BLaER1 (cell line): ENCODE measurements at regions not wholly inside any gene's neighbourhood (a gene's known extent, or its start where the extent isn't known, plus 50 kb on each side); places are given as distances from the start of the nearest gene placed in this dataset.
"Not testable (repeated sequence)": the region's sequence is repeated elsewhere in the genome, so short reads cannot be mapped to it uniquely, and the experiment has no call there.

Experiments used
- H3K27ac ChIP-seq: shearing (Covaris generic); formaldehyde crosslinking; 2 replicates; pipeline ENCODE4 v1.8.1; 2022
- H3K27me3 ChIP-seq: shearing (Covaris generic); formaldehyde crosslinking; 2 replicates; pipeline ENCODE4 v1.8.1; 2022
- H3K36me3 ChIP-seq: shearing (Covaris generic); formaldehyde crosslinking; 2 replicates; pipeline ENCODE4 v1.8.1; 2022
- H3K4me1 ChIP-seq: shearing (Covaris generic); formaldehyde crosslinking; 2 replicates; pipeline ENCODE4 v1.8.1; 2022
- H3K4me2 ChIP-seq: shearing (Covaris generic); formaldehyde crosslinking; 2 replicates; pipeline ENCODE4 v1.8.1; 2022
- H3K4me3 ChIP-seq: shearing (Covaris generic); formaldehyde crosslinking; 2 replicates; pipeline ENCODE4 v1.8.1; 2022
- H3K9ac ChIP-seq: shearing (Covaris generic); formaldehyde crosslinking; 2 replicates; pipeline ENCODE4 v1.8.1; 2022
- H3K9me3 ChIP-seq: shearing (Covaris generic); formaldehyde crosslinking; 2 replicates; pipeline ENCODE4 v1.8.1; 2022
- H4K20me1 ChIP-seq: shearing (Covaris generic); formaldehyde crosslinking; 2 replicates; pipeline ENCODE4 v1.8.1; 2022
- Cebpa-rat ChIP-seq: shearing (Covaris generic); IDR thresholded peaks from 2 replicates; pipeline ENCODE4 v1.8.1; 2022

DNA sequence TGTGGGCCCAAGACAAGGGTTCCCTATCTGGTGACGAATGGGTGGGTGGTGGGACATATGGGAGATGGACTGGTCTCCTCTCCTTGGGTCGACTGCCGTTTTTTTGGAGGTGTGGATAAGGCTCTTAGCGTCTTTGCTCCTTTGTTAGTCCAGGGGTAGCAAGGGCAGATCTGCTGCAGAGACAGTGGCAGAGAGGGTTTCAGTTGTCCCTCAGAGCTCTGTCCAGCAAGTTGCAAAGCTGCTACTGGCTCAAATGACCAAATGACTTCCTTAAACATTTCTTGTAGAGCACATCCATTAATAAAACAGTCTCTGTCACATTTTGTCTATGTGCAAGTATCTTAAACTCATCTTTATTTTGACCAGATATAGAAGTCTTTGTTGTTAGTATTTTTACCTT, 508.0 kb upstream of the ADGRB3 start:
- Histone ChIP-seq H3K9ac (no peak overlapping the region), H3K36me3 (no peaks in the 10 kb centered on the region), H3K4me3 (no peak overlapping the region), H4K20me1 (no peaks in the 10 kb centered on the region), H3K9me3 (peaks cover 13% of the 10 kb centered on the region), H3K4me2 (no peak overlapping the region), H3K27me3 (no peaks in the 10 kb centered on the region), H3K27ac (no peak overlapping the region), H3K4me1 (peaks cover 6% of the 10 kb centered on the region; the same call in 1 of the 2 replicates)
- no peak for TF ChIP-seq Cebpa-rat

DNA sequence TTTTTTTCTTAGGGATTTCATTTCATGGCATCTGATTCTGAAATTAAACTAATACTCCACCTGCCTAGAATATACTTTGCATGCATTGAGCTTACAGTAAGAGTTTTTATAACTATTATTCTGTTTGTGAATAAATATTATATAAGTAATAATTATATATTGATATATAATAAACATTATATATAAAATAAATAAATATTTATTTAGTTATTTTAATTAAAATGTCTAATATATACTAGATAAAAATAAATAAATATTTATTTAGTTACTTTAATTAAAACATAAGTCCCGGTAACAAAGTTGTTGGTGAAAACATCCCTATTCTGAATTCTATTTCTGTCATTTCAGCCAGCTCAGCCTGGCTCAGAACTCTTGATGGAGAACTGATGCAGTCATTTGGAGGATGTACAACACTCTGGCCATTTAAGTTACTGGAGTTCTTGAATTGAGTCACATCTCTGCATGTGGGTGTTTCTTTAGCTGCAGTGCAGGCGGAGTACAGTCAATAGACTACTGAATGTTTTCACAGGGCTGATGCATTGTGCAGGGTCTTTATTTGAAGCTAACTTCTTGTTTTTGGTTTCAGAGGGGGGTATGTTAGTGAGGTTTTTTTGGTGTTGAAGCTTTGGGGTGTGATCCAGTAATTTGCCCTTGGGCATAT, 508.9 kb upstream of the ADGRB3 start:
- no peak overlapping the region for H3K9ac ChIP-seq
- no peaks in the 10 kb centered on the region for H3K36me3 ChIP-seq
- no peaks in the 10 kb centered on the region for H3K27me3 ChIP-seq
- H3K9me3 ChIP-seq: peaks cover 22% of the 10 kb centered on the region
- no peak overlapping the region for H3K27ac ChIP-seq
- H4K20me1 ChIP-seq: no peaks in the 10 kb centered on the region
- H3K4me2 ChIP-seq: no peak overlapping the region
- peaks cover 6% of the 10 kb centered on the region; the same call in 1 of the 2 replicates for H3K4me1 ChIP-seq
- no peak overlapping the region for H3K4me3 ChIP-seq
- no peak for TF ChIP-seq Cebpa-rat

DNA sequence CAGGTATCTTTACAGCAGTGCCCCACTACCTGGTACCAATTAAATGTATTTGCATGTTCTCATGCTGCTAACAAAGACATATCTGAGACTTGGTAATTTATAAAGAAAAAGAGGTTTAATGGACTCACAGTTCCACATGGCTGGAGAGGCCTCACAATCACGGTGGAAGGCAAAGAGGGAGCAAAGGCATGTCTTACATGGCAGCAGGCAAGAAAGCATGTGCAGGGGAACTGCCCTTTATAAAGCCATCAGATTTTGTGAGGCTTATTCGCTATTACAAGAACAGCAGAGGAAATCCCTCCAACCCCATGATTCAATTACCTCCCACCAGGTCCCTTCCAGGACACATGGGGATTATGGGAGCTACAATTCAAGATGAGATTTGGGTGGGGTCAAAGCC, 512.1 kb upstream of the ADGRB3 start:
- H3K27ac ChIP-seq, H3K27me3 ChIP-seq, H3K4me1 ChIP-seq, H4K20me1 ChIP-seq, H3K36me3 ChIP-seq, H3K4me3 ChIP-seq, H3K4me2 ChIP-seq, H3K9ac ChIP-seq: not testable (repeated sequence)
- peaks cover 27% of the 10 kb centered on the region for H3K9me3 ChIP-seq

DNA sequence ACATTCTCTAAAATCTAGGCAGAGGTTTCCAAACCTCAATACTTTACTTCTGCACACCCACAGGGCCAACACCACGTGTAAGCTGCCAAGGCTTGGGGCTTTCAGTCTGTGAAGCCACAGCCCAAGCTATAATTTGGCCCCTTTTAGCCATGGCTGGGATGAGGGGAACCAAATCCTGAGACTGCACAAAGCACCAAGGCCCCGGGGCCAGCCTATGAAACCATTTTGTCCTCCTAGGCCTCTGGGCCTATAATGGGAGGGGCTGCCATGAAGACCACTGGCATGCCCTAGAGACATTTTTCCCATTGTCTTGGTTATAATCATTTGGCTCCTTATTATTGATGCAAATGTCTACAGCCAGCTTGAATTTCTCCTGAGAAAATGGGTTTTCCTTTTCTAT, 513.0 kb upstream of the ADGRB3 start:
- Histone ChIP-seq H3K27ac (no peak overlapping the region), H3K36me3 (no peaks in the 10 kb centered on the region), H3K9ac (no peak overlapping the region), H3K27me3 (no peaks in the 10 kb centered on the region), H3K4me2 (no peak overlapping the region), H3K9me3 (peaks cover 27% of the 10 kb centered on the region), H3K4me1 (no peaks in the 10 kb centered on the region), H3K4me3 (no peak overlapping the region), H4K20me1 (no peaks in the 10 kb centered on the region)
- no peak for TF ChIP-seq Cebpa-rat

DNA sequence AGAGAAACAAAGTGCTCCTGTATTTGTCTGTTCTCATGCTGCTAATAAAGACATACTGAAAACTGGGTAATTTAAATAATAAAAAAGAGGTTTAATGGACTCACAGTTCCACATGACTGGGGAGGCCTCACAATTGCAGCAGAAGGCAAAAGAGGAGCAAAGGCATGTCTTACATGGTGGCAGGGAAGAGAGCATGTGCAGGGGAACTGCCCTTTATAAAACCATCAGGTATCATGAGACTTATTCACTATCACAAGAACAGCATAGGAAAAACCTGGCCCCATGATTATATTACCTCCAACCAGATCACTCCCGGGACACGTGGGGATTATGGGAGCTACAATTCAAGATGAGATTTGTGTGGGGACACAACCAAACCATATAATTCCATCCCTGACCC, 514.1 kb upstream of the ADGRB3 start:
- not testable (repeated sequence) for H3K4me3 ChIP-seq, H4K20me1 ChIP-seq, H3K9ac ChIP-seq, H3K27me3 ChIP-seq, H3K4me1 ChIP-seq, H3K4me2 ChIP-seq, H3K27ac ChIP-seq, H3K36me3 ChIP-seq
- peaks cover 27% of the 10 kb centered on the region for H3K9me3 ChIP-seq

DNA sequence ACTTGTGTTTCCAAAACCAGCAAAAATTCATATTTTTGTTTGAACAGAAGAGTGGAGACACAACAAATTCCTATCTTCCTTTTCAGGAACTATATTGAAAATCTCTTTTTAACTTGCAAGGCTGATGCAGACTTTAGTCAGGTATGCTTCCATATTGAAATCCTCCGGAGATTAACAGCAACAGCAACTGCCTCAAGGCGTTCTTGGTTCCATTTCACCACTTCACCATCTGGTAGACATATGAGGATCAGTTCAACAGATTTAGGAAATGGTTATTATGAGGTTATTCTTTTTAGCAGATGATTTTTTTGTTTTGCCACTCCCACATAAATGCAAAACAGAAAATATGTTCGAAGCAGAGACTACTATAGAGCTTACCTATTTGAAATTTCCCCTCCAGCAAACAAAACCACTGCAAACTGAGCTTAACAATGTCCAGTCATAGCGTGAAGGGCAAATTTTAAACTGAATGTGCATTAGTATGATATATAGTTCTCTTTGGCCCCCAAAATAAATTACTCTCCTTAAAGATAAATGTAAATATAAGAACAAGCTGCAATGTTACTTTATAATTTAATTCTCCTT, 520.5 kb upstream of the ADGRB3 start:
- Histone ChIP-seq H3K27me3 (no peaks in the 10 kb centered on the region), H3K4me3 (no peak overlapping the region), H3K4me2 (no peak overlapping the region), H3K36me3 (no peaks in the 10 kb centered on the region), H4K20me1 (no peaks in the 10 kb centered on the region), H3K27ac (no peak overlapping the region), H3K9ac (no peak overlapping the region), H3K4me1 (no peaks in the 10 kb centered on the region), H3K9me3 (no peaks in the 10 kb centered on the region)
- no peak for TF ChIP-seq Cebpa-rat

DNA sequence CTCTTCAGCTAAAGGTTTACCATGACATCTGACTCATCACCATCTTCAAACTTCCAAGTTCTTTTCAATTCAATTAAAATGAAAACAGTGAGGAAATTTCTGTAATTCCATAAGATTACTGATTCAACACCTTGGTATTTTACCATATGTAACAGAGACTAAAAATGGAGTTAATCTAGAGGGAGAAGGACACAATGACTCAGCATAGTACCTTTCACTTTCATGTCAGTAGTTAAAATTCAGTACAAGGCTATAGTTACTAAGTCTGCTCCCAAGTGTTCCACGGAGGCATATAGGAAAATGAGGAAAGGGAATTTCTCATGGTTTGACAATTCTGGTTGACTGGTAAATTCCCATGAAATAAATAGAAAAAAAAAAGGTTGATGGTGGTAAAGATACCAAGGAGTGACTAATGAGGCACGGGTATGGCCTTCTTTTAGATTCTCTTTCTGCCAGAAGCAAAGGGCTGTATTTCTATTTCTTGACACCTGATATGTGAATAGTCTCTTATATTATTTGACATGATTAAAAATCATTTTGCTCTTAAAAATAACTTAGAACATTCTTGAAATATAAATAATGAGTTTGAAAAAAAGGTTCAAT, 526.7 kb upstream of the ADGRB3 start:
- Histone ChIP-seq H3K27me3 (no peaks in the 10 kb centered on the region), H3K9ac (no peak overlapping the region), H3K36me3 (no peaks in the 10 kb centered on the region), H3K4me3 (no peak overlapping the region), H3K4me2 (no peak overlapping the region), H3K9me3 (no peaks in the 10 kb centered on the region), H3K4me1 (no peaks in the 10 kb centered on the region), H3K27ac (no peak overlapping the region), H4K20me1 (no peaks in the 10 kb centered on the region)
- no peak for TF ChIP-seq Cebpa-rat

DNA sequence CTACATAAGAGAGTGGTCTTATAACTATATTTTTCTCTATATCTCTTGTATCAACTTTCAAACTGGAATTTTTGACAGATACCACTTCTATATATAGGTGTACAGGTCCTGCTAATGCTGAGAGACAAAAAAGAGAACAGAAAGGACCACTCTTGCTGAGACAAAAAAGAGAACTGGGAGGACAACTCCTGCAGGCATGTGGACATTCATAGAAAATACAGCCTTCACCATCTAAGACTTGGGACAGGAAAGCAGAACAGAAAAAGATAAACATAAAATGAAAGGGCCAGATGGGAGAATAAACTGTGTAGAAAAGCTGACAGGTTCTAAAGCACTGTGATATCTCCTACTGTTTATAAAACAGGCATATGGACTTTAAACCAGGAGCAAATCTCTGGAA, 541.0 kb upstream of the ADGRB3 start:
- H3K9ac ChIP-seq: no peak overlapping the region
- H3K9me3 ChIP-seq: no peaks in the 10 kb centered on the region
- no peaks in the 10 kb centered on the region for H4K20me1 ChIP-seq
- H3K36me3 ChIP-seq: no peaks in the 10 kb centered on the region
- H3K27ac ChIP-seq: no peak overlapping the region
- H3K27me3 ChIP-seq: no peaks in the 10 kb centered on the region
- no peaks in the 10 kb centered on the region for H3K4me1 ChIP-seq
- TF ChIP-seq Cebpa-rat: no peak
- H3K4me2 ChIP-seq: no peak overlapping the region
- H3K4me3 ChIP-seq: no peak overlapping the region

DNA sequence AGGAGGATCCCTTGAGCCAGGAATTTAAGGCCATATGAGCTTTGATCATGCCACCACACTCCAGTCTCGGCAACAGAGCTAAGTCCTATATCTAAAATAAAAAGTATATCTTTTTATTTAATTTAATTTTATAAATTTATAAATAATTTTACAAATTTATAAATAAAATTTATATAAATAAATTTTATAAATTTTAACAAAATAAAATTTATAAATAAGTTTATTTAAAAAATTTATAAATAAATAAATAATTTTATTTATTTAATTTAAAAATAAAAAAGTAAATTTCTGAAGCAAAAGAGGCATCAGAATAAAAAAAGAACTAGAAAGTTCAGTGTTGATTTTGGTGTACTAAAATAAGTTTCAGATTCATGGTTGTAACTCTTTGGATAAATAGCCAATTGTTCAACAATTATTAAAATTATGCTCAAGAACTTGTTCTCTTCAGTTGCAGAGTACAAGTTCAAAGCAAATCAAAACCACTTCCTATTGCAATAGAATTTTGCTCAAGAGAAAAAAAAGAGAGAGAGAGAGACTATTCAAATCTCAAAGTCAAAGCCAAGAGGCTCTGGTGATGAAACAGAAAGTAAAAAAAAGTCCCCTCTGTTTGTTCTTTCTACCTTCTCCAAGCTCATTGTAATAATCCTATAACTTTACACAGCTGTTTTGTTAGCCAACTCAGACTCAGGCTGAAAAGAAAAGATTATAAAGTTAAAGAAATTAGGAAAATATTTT, 547.5 kb upstream of the ADGRB3 start:
- H3K4me2 ChIP-seq: 0 out of 2 replicates have a peak overlapping the region, but pooled peaks have one; percentile 0
- 0 out of 2 replicates have a peak, but pooled peaks cover 4% of the 10 kb centered on the region for H3K9me3 ChIP-seq
- H3K27ac ChIP-seq: no peak overlapping the region
- H4K20me1 ChIP-seq: no peaks in the 10 kb centered on the region
- no peaks in the 10 kb centered on the region for H3K27me3 ChIP-seq
- no peak overlapping the region for H3K4me3 ChIP-seq
- no peak for TF ChIP-seq Cebpa-rat
- no peaks in the 10 kb centered on the region for H3K4me1 ChIP-seq
- H3K9ac ChIP-seq: no peak overlapping the region
- H3K36me3 ChIP-seq: no peaks in the 10 kb centered on the region

DNA sequence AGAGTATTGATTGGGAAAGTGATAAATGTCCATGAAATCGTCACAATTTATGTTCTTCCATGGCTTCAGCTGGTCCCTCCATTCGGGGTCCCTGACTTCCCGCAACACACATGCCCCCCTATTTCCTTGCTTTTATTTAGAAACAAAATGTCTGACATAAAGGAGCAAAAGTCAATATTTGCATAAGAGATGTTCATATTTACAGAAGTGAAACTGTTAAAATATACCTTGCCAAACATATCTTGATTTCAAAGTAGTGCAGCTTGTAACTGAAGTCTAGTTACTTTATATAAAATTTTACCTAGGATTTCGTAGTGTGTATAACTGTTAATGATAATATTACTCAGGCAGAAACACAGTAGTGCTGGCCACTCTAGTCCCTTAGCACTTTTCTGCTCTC, 548.9 kb upstream of the ADGRB3 start:
- H3K36me3 ChIP-seq: no peaks in the 10 kb centered on the region
- no peak overlapping the region for H3K9ac ChIP-seq
- H3K4me2 ChIP-seq: no peak overlapping the region
- no peaks in the 10 kb centered on the region for H4K20me1 ChIP-seq
- 0 out of 2 replicates have a peak, but pooled peaks cover 4% of the 10 kb centered on the region for H3K9me3 ChIP-seq
- no peaks in the 10 kb centered on the region for H3K4me1 ChIP-seq
- TF ChIP-seq Cebpa-rat: no peak
- H3K4me3 ChIP-seq: no peak overlapping the region
- no peaks in the 10 kb centered on the region for H3K27me3 ChIP-seq
- H3K27ac ChIP-seq: no peak overlapping the region

DNA sequence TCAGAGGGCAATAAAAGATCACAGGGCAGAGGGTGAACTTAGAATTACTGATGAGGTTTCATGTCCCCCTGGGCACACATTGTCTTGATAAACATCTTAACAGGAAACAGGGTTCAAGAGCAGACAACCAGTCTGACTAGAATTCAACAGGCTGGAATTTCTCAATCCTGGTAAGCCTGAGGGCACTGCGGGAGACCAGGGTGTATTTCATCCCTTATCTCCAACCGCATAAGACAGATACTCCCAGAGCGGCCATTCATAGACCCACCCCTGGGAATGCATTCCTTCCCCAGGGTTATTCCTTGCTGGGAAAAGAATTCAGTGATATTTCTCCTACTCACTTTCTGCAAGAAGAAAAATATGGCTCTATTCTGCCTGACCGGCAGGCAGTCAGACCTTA, 549.5 kb upstream of the ADGRB3 start:
- not testable (repeated sequence) for H4K20me1 ChIP-seq, H3K9me3 ChIP-seq, H3K9ac ChIP-seq, H3K4me2 ChIP-seq, H3K27ac ChIP-seq, H3K27me3 ChIP-seq, H3K4me1 ChIP-seq, H3K4me3 ChIP-seq, H3K36me3 ChIP-seq
